NT2/D1 (cell line): ENCODE measurements at regions not wholly inside any gene's neighbourhood (a gene's known extent, or its start where the extent isn't known, plus 50 kb on each side); places are given as distances from the start of the nearest gene placed in this dataset.

Experiments
- DNase-seq: peaks from one replicate; pipeline ENCODE4 v3.0.0-alpha.2; 2011; ENCODE audit warnings: low read depth, low spot score
- H3K27me3 ChIP-seq: 2 replicates; pipeline ENCODE4 v1.6.0; 2011; ENCODE audit warnings: mild to moderate bottlenecking; ENCODE audit not compliant: insufficient read length, insufficient read depth
- H3K36me3 ChIP-seq: 2 replicates; pipeline ENCODE4 v1.6.1; 2011; ENCODE audit warnings: mild to moderate bottlenecking, low read length, mixed read lengths; ENCODE audit not compliant: insufficient read depth, insufficient read length
- H3K4me1 ChIP-seq: 2 replicates; pipeline ENCODE4 v1.5.1; 2011; ENCODE audit not compliant: insufficient read depth, insufficient read length
- H3K4me3 ChIP-seq: 2 replicates; pipeline ENCODE4 v1.5.1; 2011; ENCODE audit warnings: low read depth; ENCODE audit not compliant: insufficient read length
- H3K9ac ChIP-seq: 2 replicates; pipeline ENCODE4 v1.6.0; 2011; ENCODE audit warnings: low read depth; ENCODE audit not compliant: insufficient read length
- H3K9me3 ChIP-seq: 2 replicates; pipeline ENCODE4 v1.5.1; 2011; ENCODE audit warnings: mild to moderate bottlenecking, low read length; ENCODE audit not compliant: insufficient read depth
- SUZ12 ChIP-seq: IDR thresholded peaks from 2 replicates; pipeline ENCODE4 v1.6.1; 2011; ENCODE audit not compliant: insufficient read length, insufficient read depth; ENCODE audit errors: extremely low read depth
- YY1 ChIP-seq: IDR thresholded peaks from 2 replicates; pipeline ENCODE4 v1.6.1; 2011; ENCODE audit not compliant: insufficient read length, insufficient read depth
- ZNF274 ChIP-seq: IDR thresholded peaks from 2 replicates; pipeline ENCODE4 v1.6.1; 2011; ENCODE audit warnings: mild to moderate bottlenecking, low read depth, low read length

DNA sequence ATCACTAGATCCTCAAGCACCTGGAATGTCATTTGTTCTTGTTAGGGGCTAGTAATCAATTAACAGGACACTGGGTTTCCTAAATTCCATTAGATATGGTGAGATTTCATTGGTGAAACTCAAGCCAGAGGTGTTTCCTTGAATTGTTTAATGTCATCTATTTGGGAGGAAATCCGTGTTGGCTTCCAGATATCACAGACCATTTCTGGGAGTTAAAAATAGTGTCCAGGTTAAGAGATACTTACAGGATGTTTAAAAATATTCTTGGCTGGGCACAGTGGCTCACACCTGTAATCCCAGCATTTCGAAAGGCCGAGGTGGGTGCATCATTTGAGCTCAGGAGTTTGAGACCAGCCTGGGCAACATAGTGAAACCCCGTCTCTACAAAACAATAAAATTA, 688.3 kb upstream of the WWC1 start:
- no peak for TF ChIP-seq YY1
- no peak for TF ChIP-seq SUZ12
- TF ChIP-seq ZNF274 = no peak
- Histone ChIP-seq H3K36me3 (no peaks in the 10 kb centered on the region), H3K4me3 (no peak overlapping the region), H3K4me1 (no peaks in the 10 kb centered on the region), H3K27me3 (no peaks in the 10 kb centered on the region), H3K9ac (no peak overlapping the region), H3K9me3 (no peaks in the 10 kb centered on the region)
- DNase-seq = no peak

DNA sequence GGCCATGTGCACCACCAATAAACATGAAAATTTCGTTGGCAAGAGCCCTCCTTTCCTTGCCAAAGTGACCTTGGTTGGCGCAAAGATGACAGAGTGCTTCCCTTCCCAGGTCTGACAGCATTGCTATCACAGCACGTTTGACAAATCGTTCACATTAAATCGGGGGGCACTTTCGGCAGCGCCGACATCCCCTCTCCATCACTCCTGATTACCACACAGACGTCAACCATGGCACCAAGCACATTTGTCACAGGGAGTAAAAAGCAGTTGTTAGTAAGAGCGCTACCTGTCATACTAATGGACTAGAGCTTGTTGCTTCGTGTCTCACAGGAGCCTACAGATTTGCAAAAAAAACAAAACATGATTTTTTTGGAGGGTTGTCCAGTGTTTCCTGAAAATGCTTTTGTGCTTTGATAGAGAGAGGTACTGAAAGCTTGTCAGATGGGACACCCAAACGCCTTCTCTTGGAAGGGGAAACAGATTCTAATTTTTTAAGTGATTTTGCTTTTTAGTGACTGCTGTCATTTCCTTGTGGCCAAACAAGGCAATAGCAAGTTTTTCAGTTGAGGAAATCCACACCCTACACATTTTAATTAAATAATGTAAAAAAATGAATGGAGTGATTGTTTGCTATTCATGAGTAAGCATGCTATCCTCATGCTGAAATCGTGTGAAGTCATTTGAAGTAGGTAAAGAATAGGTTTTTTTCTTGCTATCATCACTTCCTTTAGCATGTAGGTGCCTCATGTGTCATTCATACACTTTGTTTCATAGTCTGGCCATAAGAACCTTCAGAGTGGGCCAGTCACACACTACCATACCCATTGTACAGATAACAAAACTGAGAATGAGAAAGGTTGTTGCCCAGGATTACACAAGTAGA, 682.8 kb upstream of the WWC1 start:
- H3K9ac ChIP-seq = no peak overlapping the region
- H3K4me3 ChIP-seq = no peak overlapping the region
- DNase-seq = no peak
- TF ChIP-seq SUZ12 (no peak), ZNF274 (no peak), YY1 (no peak)
- no peaks in the 10 kb centered on the region for H3K9me3 ChIP-seq
- H3K27me3 ChIP-seq = no peaks in the 10 kb centered on the region
- H3K4me1 ChIP-seq = no peaks in the 10 kb centered on the region
- no peaks in the 10 kb centered on the region for H3K36me3 ChIP-seq

DNA sequence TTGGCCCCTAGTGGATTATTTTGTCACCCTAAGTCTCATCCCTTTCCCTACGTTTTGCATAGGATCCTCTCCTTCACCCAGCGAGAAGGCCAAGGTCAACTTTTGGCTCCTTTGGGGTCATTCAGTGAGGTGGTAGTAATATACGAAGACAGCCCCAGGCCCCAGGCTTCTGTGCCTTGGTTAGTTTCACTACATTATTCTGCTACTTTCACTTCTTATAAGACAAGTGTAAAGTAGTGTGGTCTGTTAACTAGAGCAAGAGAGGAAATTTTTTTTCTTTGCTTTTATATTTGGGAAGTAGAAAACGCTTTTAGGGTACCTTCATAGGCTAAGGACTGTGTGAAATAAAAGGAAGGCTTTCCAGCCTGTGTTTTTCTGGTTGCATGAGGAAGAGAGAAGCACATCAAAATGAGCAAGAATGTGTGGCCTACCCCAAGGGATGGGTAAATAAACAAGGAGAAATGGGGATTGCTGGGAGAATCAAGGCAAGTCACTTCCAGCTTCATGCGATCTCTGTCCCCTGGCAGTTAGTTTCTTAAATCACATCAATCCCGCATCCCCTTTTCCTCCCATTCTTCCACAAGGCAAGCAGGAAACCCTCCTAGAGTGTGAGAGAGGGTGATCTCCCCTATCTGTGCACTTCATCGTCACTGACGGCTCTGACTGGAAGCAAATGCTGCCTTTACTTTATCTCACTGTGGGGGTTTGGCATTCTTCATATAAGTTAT, 677.0 kb upstream of the WWC1 start:
- TF ChIP-seq SUZ12 (no peak), ZNF274 (no peak), YY1 (no peak)
- no peak overlapping the region for H3K4me3 ChIP-seq
- DNase-seq = no peak
- no peaks in the 10 kb centered on the region for H3K4me1 ChIP-seq
- H3K9ac ChIP-seq = no peak overlapping the region
- H3K9me3 ChIP-seq = no peaks in the 10 kb centered on the region
- no peaks in the 10 kb centered on the region for H3K27me3 ChIP-seq
- no peaks in the 10 kb centered on the region for H3K36me3 ChIP-seq

DNA sequence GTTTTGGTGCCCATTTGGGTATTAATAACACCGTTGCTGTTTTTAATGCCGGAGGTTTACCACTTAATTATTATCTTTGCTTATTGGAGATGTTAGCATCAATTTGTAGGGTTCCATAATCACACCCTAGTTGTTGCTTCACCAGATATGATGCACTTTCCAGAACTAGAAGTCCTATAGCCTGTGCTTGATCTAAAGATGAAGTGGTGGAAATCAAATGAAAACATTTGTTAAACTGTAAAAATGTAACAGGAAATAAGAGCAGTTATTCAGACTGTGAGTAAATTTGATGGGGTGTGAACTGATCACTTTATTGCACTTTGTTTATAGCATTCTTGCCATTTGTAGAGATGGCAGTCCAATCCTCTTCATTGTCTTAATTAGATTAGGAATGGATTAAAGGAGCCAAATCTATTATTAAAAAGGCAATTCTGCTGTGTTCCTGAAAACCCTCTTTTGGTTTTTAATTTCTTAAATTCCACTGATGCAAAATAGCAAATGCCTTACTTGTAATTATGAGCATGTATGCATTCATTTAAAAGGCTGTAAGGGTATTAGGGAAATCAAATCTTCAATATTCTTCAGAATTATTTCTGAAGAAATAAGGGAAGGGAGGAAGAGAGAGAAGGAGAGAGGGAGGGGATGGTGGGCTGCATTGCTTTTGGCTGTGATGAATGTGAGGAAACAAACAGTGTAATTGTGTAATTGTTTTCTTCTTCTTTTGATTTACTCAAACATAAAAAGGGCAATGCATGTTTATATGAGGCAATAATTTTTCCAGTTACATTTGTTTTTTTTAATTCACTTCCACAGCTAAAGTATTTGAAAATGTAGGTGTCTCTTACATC, 675.2 kb upstream of the WWC1 start:
- no peaks in the 10 kb centered on the region for H3K4me1 ChIP-seq
- H3K9ac ChIP-seq = no peak overlapping the region
- DNase-seq = no peak
- H3K36me3 ChIP-seq = no peaks in the 10 kb centered on the region
- no peaks in the 10 kb centered on the region for H3K9me3 ChIP-seq
- TF ChIP-seq YY1 = no peak
- TF ChIP-seq SUZ12 = no peak
- TF ChIP-seq ZNF274 = no peak
- no peaks in the 10 kb centered on the region for H3K27me3 ChIP-seq
- H3K4me3 ChIP-seq = no peak overlapping the region

DNA sequence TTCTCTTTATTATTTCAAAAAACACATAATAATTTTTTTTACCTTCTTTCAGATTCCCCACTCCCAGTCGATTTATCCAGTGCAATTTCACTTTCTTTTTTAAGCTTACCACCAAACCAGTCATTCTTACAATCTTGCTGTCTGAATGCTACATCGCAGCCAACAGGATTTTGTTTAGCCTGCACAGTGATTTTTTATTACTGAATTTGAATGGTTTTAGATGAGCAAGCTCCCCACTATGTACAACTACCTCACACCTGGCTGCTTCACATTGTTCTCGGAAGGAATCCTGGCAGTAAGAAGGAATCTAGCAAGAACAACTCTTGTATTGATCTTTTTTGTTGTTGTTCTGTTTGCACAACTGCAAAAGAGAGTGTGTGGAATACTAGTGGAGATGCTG, 668.1 kb upstream of the WWC1 start:
- no peaks in the 10 kb centered on the region for H3K9me3 ChIP-seq
- no peak overlapping the region for H3K9ac ChIP-seq
- H3K36me3 ChIP-seq = no peaks in the 10 kb centered on the region
- no peak for TF ChIP-seq SUZ12
- TF ChIP-seq ZNF274 = no peak
- no peak for TF ChIP-seq YY1
- no peak for DNase-seq
- H3K4me3 ChIP-seq = no peak overlapping the region
- H3K4me1 ChIP-seq = no peaks in the 10 kb centered on the region
- no peaks in the 10 kb centered on the region for H3K27me3 ChIP-seq

DNA sequence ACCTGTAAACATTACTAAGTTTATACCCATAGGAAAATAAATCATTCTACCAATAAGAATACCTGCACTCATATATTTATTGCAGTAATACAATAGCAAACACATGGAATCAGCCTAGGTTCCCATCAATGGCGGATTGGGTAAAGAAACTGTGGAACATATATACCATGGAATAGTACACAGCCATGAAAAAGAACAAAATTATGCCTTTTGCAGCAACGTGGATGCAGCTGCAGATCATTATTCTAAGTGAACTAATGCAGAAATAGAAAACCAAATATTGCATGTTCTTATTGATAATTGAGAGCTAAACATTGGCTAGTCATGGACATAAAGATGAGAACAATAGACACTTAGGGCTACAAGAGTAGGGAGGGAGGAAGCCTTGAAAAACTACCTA, 667.4 kb upstream of the WWC1 start:
- H3K27me3 ChIP-seq = no peaks in the 10 kb centered on the region
- H3K4me1 ChIP-seq = no peaks in the 10 kb centered on the region
- DNase-seq = no peak

More for the DNA sequence above, 667.4 kb upstream of the WWC1 start:
- H3K9ac ChIP-seq = no peak overlapping the region
- H3K4me3 ChIP-seq = no peak overlapping the region
- no peaks in the 10 kb centered on the region for H3K9me3 ChIP-seq
- no peak for TF ChIP-seq ZNF274
- TF ChIP-seq YY1 = no peak
- TF ChIP-seq SUZ12 = no peak
- no peaks in the 10 kb centered on the region for H3K36me3 ChIP-seq
